Peyer's patch (tissue), 4 donors: ENCODE measurements at regions not wholly inside any gene's neighbourhood (a gene's known extent, or its start where the extent isn't known, plus 50 kb on each side); places are given as distances from the start of the nearest gene placed in this dataset.
"Not testable (repeated sequence)": the region's sequence is repeated elsewhere in the genome, so short reads cannot be mapped to it uniquely, and the experiment has no call there.

Experiments used
- DNase-seq, 3 donors: peaks; one replicate each; pipeline ENCODE4 v3.0.0-alpha.2; 2017 to 2019
- H3K27ac ChIP-seq, 4 donors: fragments of 200-600 bp; sonication (generic); one replicate each; pipeline ENCODE4 v1.5.1; 2016 to 2019
- H3K27me3 ChIP-seq, 2 donors: fragments of 200-600 bp; sonication (generic); one replicate each; pipeline ENCODE4 v1.5.1; 2019
- H3K36me3 ChIP-seq, 3 donors: fragments of 200-600 bp; sonication (generic); one replicate each; pipeline ENCODE4 v1.5.1; 2016 to 2019
- H3K4me1 ChIP-seq, 4 donors: fragments of 200-600 bp; sonication (generic); one replicate each; pipeline ENCODE4 v1.5.1; 2016 to 2019
- H3K4me3 ChIP-seq, 4 donors: fragments of 200-600 bp; sonication (generic); 1 replicate in 3 of 4; 2 replicates in 1 of 4; pipeline ENCODE4 v1.5.1; 2016 to 2019; ENCODE audit warnings: mild to moderate bottlenecking in 1 of 4
- H3K9me3 ChIP-seq, 4 donors: fragments of 200-600 bp; sonication (generic); one replicate each; pipeline ENCODE4 v1.5.1; 2016 to 2019; ENCODE audit warnings: mild to moderate bottlenecking in 1 of 4
- POLR2A ChIP-seq, 2 donors: fragments of 450-650 bp; IDR thresholded peaks; one replicate each; pipeline ENCODE4 v1.5.1; 2017; ENCODE audit warnings: antibody characterized with exemption in 2 of 2, mild to moderate bottlenecking in 2 of 2, moderate library complexity in 2 of 2
- TF ChIP-seq, protein P1 (sequence below), 6 experiments: fragments of 450-650 bp in 4 of 6; fragments of 200-600 bp in 2 of 6; sonication (generic) in 1 of 6; IDR thresholded peaks; one replicate each; pipeline ENCODE4 v1.5.1; 2017 to 2019; ENCODE audit warnings: antibody characterized with exemption in 6 of 6, mild to moderate bottlenecking in 3 of 6, moderate library complexity in 1 of 6

DNA sequence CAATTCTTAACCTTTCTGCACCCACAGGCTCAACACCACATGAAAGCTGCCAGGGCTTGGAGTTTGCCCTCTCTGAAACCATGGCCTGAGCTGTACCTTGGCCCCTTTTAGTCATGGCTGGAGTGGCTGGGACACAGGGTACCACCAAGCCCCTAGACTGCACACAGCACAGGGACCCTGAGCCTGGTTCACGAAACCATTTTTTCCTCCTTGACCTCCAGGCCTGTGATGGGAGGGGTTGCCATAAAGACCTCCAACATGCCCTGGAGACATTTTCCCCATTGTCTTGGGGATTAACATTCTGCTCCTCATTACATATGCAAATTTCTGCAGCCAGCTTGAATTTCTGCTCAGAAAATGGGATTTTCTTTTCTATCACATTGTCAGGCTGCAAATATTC is 113.4 kb downstream of the XPNPEP1 start:
- not testable (repeated sequence) for H3K36me3 ChIP-seq, H3K4me1 ChIP-seq, H3K4me3 ChIP-seq, DNase-seq, H3K9me3 ChIP-seq, H3K27me3 ChIP-seq, H3K27ac ChIP-seq

DNA sequence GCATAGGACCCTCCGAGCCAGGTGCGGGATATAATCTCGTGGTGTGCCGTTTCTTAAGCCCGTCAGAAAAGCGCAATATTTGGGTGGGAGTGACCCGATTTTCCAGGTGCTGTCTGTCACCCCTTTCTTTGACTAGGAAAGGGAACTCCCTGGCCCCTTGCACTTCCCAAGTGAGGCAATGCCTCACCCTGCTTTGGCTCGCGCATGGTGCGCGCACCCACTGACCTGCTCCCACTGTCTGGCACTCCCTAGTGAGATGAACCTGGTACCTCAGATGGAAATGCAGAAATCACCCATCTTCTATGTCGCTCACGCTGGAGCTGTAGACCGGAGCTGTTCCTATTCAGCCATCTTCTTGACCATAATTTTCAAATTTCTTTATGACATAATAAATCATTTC is 122.1 kb downstream of the XPNPEP1 start:
- not testable (repeated sequence) for H3K4me1 ChIP-seq, H3K36me3 ChIP-seq, DNase-seq, H3K27ac ChIP-seq, H3K4me3 ChIP-seq, H3K9me3 ChIP-seq, H3K27me3 ChIP-seq

DNA sequence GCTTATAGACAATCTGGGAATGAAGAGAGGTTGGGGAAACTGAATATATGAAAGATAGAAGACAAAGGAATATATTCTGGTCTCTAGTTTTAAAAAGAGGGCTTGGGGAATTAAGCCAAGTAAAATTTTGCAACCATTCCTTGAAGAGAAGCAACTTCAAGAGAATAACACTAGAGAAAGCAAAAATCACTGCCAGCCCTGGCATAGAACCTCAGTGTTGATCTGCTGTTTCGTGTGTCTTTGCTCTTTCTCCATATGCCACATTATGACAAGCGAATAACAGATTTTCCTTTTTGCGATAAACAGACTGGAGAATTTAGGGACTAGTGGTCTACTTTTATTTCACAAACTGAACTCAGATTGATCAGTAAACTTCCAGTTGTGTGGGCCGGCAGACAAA is 132.7 kb downstream of the XPNPEP1 start:
- Histone ChIP-seq H3K27ac (no peak overlapping the region), H3K27me3 (no peaks in the 10 kb centered on the region), H3K4me1 (no peaks in the 10 kb centered on the region), H3K4me3 (no peak overlapping the region), H3K9me3 (peaks cover 0 to 7% (median 0%) of the 10 kb centered on the region in 4 donors), H3K36me3 (no peaks in the 10 kb centered on the region)
- TF ChIP-seq, protein P1, sequence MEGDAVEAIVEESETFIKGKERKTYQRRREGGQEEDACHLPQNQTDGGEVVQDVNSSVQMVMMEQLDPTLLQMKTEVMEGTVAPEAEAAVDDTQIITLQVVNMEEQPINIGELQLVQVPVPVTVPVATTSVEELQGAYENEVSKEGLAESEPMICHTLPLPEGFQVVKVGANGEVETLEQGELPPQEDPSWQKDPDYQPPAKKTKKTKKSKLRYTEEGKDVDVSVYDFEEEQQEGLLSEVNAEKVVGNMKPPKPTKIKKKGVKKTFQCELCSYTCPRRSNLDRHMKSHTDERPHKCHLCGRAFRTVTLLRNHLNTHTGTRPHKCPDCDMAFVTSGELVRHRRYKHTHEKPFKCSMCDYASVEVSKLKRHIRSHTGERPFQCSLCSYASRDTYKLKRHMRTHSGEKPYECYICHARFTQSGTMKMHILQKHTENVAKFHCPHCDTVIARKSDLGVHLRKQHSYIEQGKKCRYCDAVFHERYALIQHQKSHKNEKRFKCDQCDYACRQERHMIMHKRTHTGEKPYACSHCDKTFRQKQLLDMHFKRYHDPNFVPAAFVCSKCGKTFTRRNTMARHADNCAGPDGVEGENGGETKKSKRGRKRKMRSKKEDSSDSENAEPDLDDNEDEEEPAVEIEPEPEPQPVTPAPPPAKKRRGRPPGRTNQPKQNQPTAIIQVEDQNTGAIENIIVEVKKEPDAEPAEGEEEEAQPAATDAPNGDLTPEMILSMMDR (IDR thresholded peaks at IDR 0.05), result no peak
- TF ChIP-seq POLR2A (IDR thresholded peaks at IDR 0.05), result no peak
- DNase-seq, result no peak

DNA sequence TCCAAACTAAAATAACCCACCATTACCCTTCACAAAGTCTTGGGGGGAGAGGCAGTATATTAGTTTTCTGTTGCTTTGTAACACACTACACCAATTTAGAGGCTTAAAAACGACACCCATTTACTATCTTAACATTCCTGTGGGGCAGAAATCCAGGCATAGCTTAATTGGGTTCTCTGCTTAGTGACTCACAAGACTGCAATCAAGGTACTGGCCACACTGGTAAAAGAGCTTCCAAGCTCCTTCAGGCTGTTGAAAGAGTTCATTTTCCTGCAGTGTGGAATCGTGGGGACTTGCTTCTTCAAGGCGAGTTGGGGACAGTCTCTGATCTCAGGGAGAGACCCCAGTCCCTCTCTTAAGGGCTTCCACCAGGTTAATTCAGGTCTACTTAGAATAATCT is 139.1 kb downstream of the XPNPEP1 start:
- DNase-seq, result no peak
- no peak for TF ChIP-seq POLR2A (IDR thresholded peaks at IDR 0.05)
- TF ChIP-seq, protein P1 (IDR thresholded peaks at IDR 0.05), result no peak
- H3K36me3 ChIP-seq, result no peaks in the 10 kb centered on the region
- H3K4me1 ChIP-seq, result no peaks in the 10 kb centered on the region
- no peaks in the 10 kb centered on the region for H3K27me3 ChIP-seq
- no peak overlapping the region for H3K4me3 ChIP-seq
- H3K9me3 ChIP-seq, result no peaks in the 10 kb centered on the region
- H3K27ac ChIP-seq, result no peak overlapping the region

DNA sequence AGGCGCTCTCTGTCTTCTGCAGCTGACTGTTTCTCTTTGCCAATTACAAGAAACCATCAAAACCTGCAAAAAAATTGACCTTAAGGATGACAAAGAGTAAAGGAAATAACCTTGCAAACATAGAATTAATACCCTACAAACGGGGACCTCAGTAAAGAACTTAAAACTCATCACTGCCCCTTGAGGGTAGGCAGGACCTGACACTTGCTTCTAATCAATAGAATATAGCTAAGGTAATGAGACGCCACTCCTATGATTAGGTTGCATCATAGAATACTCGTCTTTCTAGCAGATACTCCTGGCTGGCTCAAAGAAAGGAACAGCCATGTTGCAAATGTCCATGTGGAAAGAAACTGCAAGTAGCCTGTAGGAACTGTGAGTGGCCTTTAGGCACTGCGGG is 140.0 kb downstream of the XPNPEP1 start:
- DNase-seq, result no peak
- Histone ChIP-seq H3K4me1 (no peaks in the 10 kb centered on the region), H3K27me3 (no peaks in the 10 kb centered on the region), H3K27ac (no peak overlapping the region), H3K4me3 (no peak overlapping the region), H3K36me3 (no peaks in the 10 kb centered on the region), H3K9me3 (no peaks in the 10 kb centered on the region)
- no peak for TF ChIP-seq POLR2A (IDR thresholded peaks at IDR 0.05)

DNA sequence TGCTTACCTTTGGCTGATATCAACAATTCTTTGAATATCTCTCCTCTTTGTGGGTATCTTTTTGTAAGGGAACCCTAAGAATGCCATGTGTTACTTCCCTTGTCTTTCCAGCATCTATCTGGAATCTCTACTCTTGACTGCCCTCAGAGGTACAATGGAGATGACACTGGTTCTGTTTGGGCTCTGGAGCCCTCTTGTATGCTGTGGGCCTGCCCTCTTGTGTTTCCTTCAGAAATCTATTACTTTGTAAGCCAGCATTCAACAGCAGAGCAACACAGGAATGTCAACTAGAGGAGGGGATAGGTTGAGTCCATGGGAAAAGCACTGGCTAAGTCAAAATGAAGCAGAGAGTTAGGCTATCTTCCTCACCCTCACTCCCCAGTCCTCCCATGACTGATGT is 142.3 kb downstream of the XPNPEP1 start:
- H3K4me1 ChIP-seq, result no peaks in the 10 kb centered on the region
- no peak for DNase-seq
- H3K27ac ChIP-seq, result no peak overlapping the region
- H3K9me3 ChIP-seq, result no peaks in the 10 kb centered on the region
- no peak overlapping the region for H3K4me3 ChIP-seq
- TF ChIP-seq, protein P1 (IDR thresholded peaks at IDR 0.05), result no peak
- no peak for TF ChIP-seq POLR2A (IDR thresholded peaks at IDR 0.05)
- H3K36me3 ChIP-seq, result no peaks in the 10 kb centered on the region
- no peaks in the 10 kb centered on the region for H3K27me3 ChIP-seq

DNA sequence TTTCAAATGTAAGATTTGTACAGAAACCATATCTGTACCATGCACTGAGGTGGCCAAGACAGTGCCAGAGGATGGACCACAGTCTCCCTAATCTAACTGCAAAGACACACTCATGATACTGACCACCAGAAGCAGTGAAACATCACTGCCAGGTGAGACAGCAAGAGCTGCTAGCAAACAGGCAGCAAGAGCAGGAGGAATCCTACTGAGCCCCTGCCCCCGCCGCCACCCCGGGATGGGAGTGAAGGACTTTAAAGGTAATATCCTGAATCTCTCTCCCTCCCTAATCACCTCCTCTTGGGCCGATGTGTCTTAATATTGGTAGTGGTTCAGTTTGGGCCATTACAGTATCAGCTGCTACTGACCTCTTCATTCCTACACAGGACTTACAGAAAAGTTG is 144.3 kb downstream of the XPNPEP1 start:
- no peaks in the 10 kb centered on the region for H3K36me3 ChIP-seq
- H3K27ac ChIP-seq, result no peak overlapping the region
- TF ChIP-seq, protein P1 (IDR thresholded peaks at IDR 0.05), result no peak
- no peak for TF ChIP-seq POLR2A (IDR thresholded peaks at IDR 0.05)
- H3K27me3 ChIP-seq, result no peaks in the 10 kb centered on the region
- no peaks in the 10 kb centered on the region for H3K9me3 ChIP-seq
- no peaks in the 10 kb centered on the region for H3K4me1 ChIP-seq
- DNase-seq, result no peak
- H3K4me3 ChIP-seq, result no peak overlapping the region
